SK-N-SH treated with all-trans-retinoic acid at 6 μM for 48 hours (cell line): ENCODE measurements at regions not wholly inside any gene's neighbourhood (a gene's known extent, or its start where the extent isn't known, plus 50 kb on each side); places are given as distances from the start of the nearest gene placed in this dataset.
"Not testable (repeated sequence)": the region's sequence is repeated elsewhere in the genome, so short reads cannot be mapped to it uniquely, and the experiment has no call there.

Experiments used
- ATAC-seq: fragments of 200-7000 bp; cut with Tn5 transposase; 3 replicates; pipeline ENCODE4 v1.9.1; 2020; ENCODE audit warnings: mild to moderate bottlenecking, moderate library complexity
- ARNTL ChIP-seq: fragments of 450-650 bp; formaldehyde crosslinking; IDR thresholded peaks from 2 replicates; pipeline ENCODE4 v1.5.0; 2020; ENCODE audit warnings: low read depth, mild to moderate bottlenecking, moderate library complexity, borderline replicate concordance
- BACH2 ChIP-seq: fragments of 250-450 bp; sonication (Bioruptor Pico); IDR thresholded peaks from 2 replicates; pipeline ENCODE4 v1.9.0; 2021; ENCODE audit warnings: mild to moderate bottlenecking, borderline replicate concordance
- CREB5 ChIP-seq: fragments of 250-450 bp; sonication (Bioruptor Pico); IDR thresholded peaks from 2 replicates; pipeline ENCODE4 v1.5.1; 2020; ENCODE audit warnings: low read depth, mild to moderate bottlenecking, moderate library complexity
- CSDC2 ChIP-seq: fragments of 250-450 bp; sonication (Bioruptor Pico); IDR thresholded peaks from 2 replicates; pipeline ENCODE4 v1.5.0; 2020; ENCODE audit warnings: mild to moderate bottlenecking, moderate library complexity
- ESRRG ChIP-seq: fragments of 250-450 bp; sonication (Bioruptor Pico); IDR thresholded peaks from 2 replicates; pipeline ENCODE4 v1.6.1; 2021; ENCODE audit warnings: mild to moderate bottlenecking
- GLIS3 ChIP-seq: fragments of 250-450 bp; sonication (Bioruptor Pico); IDR thresholded peaks from 2 replicates; pipeline ENCODE4 v1.5.0; 2020; ENCODE audit warnings: mild to moderate bottlenecking, moderate library complexity
- ISL1 ChIP-seq: fragments of 250-450 bp; sonication (Bioruptor Pico); IDR thresholded peaks from 2 replicates; pipeline ENCODE4 v2.1.2; 2022; ENCODE audit warnings: mild to moderate bottlenecking, moderate library complexity
- OSR1 ChIP-seq: fragments of 250-450 bp; sonication (Bioruptor Pico); IDR thresholded peaks from 2 replicates; pipeline ENCODE4 v1.8.0; 2022; ENCODE audit warnings: moderate library complexity, mild to moderate bottlenecking, inconsistent platforms
- PPARA ChIP-seq: fragments of 250-450 bp; sonication (Bioruptor Pico); IDR thresholded peaks from 2 replicates; pipeline ENCODE4 v1.5.0; 2020; ENCODE audit warnings: mild to moderate bottlenecking, borderline replicate concordance
- RARB ChIP-seq: fragments of 250-450 bp; sonication (Bioruptor Pico); IDR thresholded peaks from 2 replicates; pipeline ENCODE4 v1.8.0; 2021; ENCODE audit warnings: mild to moderate bottlenecking, moderate library complexity
- SNAI2 ChIP-seq: fragments of 250-450 bp; sonication (Bioruptor Pico); IDR thresholded peaks from 2 replicates; pipeline ENCODE4 v1.5.0; 2020; ENCODE audit warnings: mild to moderate bottlenecking, moderate library complexity
- TCF4 ChIP-seq: fragments of 250-450 bp; sonication (Bioruptor Pico); IDR thresholded peaks from 2 replicates; pipeline ENCODE4 v1.8.0; 2021; ENCODE audit warnings: mild to moderate bottlenecking, moderate library complexity, borderline replicate concordance
- TOX ChIP-seq: fragments of 250-450 bp; sonication (Bioruptor Pico); IDR thresholded peaks from 2 replicates; pipeline ENCODE4 v1.8.0; 2021; ENCODE audit warnings: mild to moderate bottlenecking, moderate library complexity, borderline replicate concordance
- ZC3H10 ChIP-seq: fragments of 250-450 bp; sonication (Bioruptor Pico); IDR thresholded peaks from 2 replicates; pipeline ENCODE4 v1.5.1; 2021; ENCODE audit warnings: mild to moderate bottlenecking, moderate library complexity
- ZFP3 ChIP-seq: fragments of 250-450 bp; sonication (Bioruptor Pico); IDR thresholded peaks from 2 replicates; pipeline ENCODE4 v1.5.0; 2020; ENCODE audit warnings: mild to moderate bottlenecking, moderate library complexity
- ZFP30 ChIP-seq: fragments of 450-650 bp; formaldehyde crosslinking; IDR thresholded peaks from 2 replicates; pipeline ENCODE4 v1.5.0; 2022; ENCODE audit warnings: mild to moderate bottlenecking, moderate library complexity
- ZNF565 ChIP-seq: fragments of 450-650 bp; formaldehyde crosslinking; conservative IDR thresholded peaks from 2 replicates; pipeline ENCODE4 v1.5.0; 2020; ENCODE audit warnings: low read depth, mild to moderate bottlenecking, moderate library complexity
- ZNF70 ChIP-seq: fragments of 450-650 bp; formaldehyde crosslinking; IDR thresholded peaks from 2 replicates; pipeline ENCODE4 v1.5.0; 2020; ENCODE audit warnings: mild to moderate bottlenecking, moderate library complexity
- ZNF8 ChIP-seq: fragments of 450-650 bp; formaldehyde crosslinking; IDR thresholded peaks from 2 replicates; pipeline ENCODE4 v1.5.0; 2020; ENCODE audit warnings: mild to moderate bottlenecking, moderate library complexity
- TF ChIP-seq, protein P1 (sequence below): fragments of 250-450 bp; sonication (Bioruptor Pico); IDR thresholded peaks from 2 replicates; pipeline ENCODE4 v1.5.0; 2020; ENCODE audit warnings: mild to moderate bottlenecking, moderate library complexity
- TF ChIP-seq, protein P2 (sequence below): fragments of 250-450 bp; sonication (Bioruptor Pico); IDR thresholded peaks from 2 replicates; pipeline ENCODE4 v1.8.0; 2021; ENCODE audit warnings: low read depth, mild to moderate bottlenecking, moderate library complexity, borderline replicate concordance
- TF ChIP-seq, protein P3 (sequence below): fragments of 250-450 bp; sonication (Bioruptor Pico); IDR thresholded peaks from 2 replicates; pipeline ENCODE4 v1.8.0; 2020; ENCODE audit warnings: mild to moderate bottlenecking, moderate library complexity, borderline replicate concordance

DNA sequence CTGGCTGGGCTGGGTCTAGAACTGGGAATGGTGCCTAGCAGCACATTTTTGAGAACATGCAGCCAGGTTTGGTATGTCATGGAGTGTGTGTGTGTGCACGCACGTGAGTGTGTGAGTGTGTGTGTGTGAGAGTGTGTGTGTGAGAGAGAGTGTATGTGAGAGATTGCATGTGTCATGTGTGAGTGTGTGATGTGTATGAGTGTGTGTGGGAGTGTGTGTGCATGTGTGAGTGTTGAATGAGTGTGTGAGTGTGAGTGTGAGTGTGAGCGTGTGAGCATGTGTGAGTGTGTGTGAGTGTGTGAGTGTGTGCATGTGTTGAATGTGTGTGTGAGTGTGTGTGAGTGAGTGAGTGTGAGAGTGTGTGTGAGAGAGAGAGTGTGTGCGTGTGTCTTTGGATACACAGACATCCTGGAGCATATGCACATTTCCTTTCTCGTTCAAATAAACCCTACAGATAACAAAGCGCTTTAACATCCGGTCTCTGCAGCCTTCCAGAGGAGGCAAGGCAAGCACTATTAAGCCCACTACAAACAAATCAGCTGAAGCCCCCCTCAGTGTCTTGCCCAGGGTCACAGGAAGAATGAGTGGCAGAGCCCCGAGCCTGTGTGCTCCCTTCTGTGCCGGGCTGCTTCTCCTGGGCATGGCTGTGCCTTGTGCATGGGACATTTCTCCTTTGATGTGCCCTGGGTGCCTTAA lies 108.7 kb upstream of the ETV6 start:
- TF ChIP-seq ZNF70 (CRISPR knock-in tag) (no peak), ZFP30 (CRISPR knock-in tag) (no peak), ZC3H10 (CRISPR knock-in tag) (no peak), ESRRG (CRISPR knock-in tag) (no peak), RARB (no peak), TOX (CRISPR knock-in tag) (no peak), SNAI2 (CRISPR knock-in tag) (no peak), OSR1 (CRISPR knock-in tag) (no peak)
- TF ChIP-seq, protein P1, sequence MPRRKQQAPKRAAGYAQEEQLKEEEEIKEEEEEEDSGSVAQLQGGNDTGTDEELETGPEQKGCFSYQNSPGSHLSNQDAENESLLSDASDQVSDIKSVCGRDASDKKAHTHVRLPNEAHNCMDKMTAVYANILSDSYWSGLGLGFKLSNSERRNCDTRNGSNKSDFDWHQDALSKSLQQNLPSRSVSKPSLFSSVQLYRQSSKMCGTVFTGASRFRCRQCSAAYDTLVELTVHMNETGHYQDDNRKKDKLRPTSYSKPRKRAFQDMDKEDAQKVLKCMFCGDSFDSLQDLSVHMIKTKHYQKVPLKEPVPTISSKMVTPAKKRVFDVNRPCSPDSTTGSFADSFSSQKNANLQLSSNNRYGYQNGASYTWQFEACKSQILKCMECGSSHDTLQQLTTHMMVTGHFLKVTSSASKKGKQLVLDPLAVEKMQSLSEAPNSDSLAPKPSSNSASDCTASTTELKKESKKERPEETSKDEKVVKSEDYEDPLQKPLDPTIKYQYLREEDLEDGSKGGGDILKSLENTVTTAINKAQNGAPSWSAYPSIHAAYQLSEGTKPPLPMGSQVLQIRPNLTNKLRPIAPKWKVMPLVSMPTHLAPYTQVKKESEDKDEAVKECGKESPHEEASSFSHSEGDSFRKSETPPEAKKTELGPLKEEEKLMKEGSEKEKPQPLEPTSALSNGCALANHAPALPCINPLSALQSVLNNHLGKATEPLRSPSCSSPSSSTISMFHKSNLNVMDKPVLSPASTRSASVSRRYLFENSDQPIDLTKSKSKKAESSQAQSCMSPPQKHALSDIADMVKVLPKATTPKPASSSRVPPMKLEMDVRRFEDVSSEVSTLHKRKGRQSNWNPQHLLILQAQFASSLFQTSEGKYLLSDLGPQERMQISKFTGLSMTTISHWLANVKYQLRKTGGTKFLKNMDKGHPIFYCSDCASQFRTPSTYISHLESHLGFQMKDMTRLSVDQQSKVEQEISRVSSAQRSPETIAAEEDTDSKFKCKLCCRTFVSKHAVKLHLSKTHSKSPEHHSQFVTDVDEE (CRISPR knock-in tag) = no peak

DNA sequence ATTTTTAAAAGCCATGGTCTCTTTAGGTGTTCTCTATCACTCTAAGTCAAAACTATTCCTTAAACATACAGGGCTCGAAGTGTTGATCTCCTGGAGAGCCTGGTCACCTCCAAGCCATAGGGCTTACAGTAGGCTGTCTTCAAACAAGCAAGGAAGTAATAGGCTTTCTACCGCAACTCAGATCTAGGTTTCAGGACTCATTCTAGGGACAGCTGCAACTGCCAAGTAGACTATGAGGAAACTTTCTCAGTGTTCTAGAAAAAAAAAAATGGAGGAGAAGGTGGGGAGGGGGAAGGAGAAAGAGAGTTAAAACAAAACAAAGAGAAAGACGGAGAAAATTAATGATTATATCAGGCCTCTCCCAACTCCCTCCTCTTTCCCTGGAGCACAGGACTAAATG lies 106.9 kb upstream of the ETV6 start:
- TF ChIP-seq, protein P2, sequence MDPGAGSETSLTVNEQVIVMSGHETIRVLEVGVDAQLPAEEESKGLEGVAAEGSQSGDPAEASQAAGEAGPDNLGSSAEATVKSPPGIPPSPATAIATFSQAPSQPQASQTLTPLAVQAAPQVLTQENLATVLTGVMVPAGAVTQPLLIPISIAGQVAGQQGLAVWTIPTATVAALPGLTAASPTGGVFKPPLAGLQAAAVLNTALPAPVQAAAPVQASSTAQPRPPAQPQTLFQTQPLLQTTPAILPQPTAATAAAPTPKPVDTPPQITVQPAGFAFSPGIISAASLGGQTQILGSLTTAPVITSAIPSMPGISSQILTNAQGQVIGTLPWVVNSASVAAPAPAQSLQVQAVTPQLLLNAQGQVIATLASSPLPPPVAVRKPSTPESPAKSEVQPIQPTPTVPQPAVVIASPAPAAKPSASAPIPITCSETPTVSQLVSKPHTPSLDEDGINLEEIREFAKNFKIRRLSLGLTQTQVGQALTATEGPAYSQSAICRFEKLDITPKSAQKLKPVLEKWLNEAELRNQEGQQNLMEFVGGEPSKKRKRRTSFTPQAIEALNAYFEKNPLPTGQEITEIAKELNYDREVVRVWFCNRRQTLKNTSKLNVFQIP = no peak
- no peak for TF ChIP-seq SNAI2 (CRISPR knock-in tag)
- no peak for ATAC-seq

More for the DNA sequence above, 108.7 kb upstream of the ETV6 start:
- ATAC-seq = no peak

DNA sequence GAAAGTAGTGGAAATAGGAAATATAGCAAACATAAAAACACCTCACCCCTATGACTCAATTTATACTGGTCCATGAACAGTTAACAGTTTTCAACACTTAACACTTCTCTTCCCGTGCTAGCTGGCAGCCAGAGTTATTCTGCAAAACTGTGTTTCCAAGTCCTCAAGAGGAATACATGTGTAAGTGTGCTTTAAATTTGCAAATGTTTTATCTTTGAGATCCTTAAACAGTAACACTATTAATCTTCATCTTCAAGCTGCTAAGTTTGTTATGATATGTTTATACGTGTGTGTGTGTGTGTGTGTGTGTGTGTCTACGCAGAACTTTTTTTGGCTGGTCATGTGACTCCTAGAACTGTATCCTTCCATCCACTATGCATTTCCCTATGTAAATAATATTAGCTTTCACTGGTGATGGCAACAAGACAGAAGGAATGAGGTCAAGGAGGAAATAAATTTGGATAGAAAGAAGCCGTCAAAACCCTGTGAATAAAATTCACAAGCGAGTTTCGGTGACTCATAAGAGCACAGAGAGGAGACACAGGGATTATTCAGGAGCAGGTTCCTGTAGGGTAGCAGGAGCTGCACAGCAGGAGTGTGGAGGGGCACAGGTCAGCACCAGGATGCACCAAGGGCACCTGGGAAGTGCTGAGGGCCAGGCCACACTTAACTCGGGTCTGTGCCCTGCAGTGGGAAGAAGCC lies 105.9 kb upstream of the ETV6 start:
- no peak for ATAC-seq
- TF ChIP-seq SNAI2 (CRISPR knock-in tag) (no peak), ZFP3 (CRISPR knock-in tag) (no peak), OSR1 (CRISPR knock-in tag) (no peak), ARNTL (CRISPR knock-in tag) (no peak), BACH2 (no peak), ZNF8 (CRISPR knock-in tag) (no peak), TCF4 (CRISPR knock-in tag) (no peak), PPARA (CRISPR knock-in tag) (no peak), CREB5 (CRISPR knock-in tag) (no peak), ZNF70 (CRISPR knock-in tag) (no peak), ZFP30 (CRISPR knock-in tag) (no peak), ZNF565 (CRISPR knock-in tag) (no peak)
- TF ChIP-seq, all 23 proteins: peak for 0

DNA sequence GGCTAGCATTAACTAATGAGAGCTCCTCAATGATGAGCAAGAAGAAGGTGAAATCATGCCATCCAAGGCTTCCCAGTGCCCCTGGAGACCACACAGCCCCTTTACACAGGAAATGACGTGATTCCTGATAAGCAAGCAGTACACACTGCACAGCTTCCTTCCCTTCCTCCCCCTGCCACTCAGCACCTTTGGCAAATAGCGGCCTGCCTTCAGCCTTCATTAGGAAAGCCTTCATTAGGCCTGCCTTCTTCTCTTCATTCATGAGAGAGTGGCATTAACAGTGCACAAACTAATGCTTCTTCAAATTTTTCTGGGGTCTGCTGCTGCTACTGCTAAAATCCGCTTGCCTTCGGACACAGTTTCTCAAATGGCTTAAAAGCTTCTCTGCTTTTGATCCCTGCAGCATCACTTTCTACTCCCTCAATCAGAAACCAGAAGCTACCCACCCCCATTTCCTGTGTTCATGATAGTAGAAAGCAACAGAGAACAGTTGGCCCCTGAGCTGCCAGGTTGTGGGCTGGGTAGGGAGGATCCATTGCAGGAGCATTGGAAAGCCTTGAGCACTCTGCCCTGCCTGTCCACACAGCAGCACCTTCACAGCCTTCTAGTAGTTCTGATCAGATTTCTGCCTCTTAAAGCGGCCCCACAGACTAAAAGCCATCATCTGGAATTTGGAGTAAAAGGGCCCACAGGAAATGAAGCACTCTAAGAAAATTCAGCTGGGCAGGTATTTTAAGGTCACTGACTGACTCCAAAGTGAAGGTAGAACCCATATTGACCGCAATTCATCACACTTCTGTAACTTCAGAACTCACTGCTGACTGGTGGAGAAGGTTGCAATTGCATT lies 103.8 kb upstream of the ETV6 start:
- ATAC-seq = no peak
- TF ChIP-seq TOX (CRISPR knock-in tag) = no peak
- no peak for TF ChIP-seq GLIS3 (CRISPR knock-in tag)
- TF ChIP-seq ZNF70 (CRISPR knock-in tag) = no peak
- TF ChIP-seq PPARA (CRISPR knock-in tag) = no peak
- no peak for TF ChIP-seq BACH2
- TF ChIP-seq ARNTL (CRISPR knock-in tag) = no peak
- TF ChIP-seq, protein P3, sequence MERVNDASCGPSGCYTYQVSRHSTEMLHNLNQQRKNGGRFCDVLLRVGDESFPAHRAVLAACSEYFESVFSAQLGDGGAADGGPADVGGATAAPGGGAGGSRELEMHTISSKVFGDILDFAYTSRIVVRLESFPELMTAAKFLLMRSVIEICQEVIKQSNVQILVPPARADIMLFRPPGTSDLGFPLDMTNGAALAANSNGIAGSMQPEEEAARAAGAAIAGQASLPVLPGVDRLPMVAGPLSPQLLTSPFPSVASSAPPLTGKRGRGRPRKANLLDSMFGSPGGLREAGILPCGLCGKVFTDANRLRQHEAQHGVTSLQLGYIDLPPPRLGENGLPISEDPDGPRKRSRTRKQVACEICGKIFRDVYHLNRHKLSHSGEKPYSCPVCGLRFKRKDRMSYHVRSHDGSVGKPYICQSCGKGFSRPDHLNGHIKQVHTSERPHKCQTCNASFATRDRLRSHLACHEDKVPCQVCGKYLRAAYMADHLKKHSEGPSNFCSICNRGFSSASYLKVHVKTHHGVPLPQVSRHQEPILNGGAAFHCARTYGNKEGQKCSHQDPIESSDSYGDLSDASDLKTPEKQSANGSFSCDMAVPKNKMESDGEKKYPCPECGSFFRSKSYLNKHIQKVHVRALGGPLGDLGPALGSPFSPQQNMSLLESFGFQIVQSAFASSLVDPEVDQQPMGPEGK (CRISPR knock-in tag) = no peak
- no peak for TF ChIP-seq ZNF565 (CRISPR knock-in tag)
- no peak for TF ChIP-seq TCF4 (CRISPR knock-in tag)
- TF ChIP-seq ZNF8 (CRISPR knock-in tag) = no peak
- no peak for TF ChIP-seq ISL1 (CRISPR knock-in tag)
- TF ChIP-seq SNAI2 (CRISPR knock-in tag) = no peak
- TF ChIP-seq ESRRG (CRISPR knock-in tag) = no peak
- TF ChIP-seq ZC3H10 (CRISPR knock-in tag) = no peak
- TF ChIP-seq CSDC2 (CRISPR knock-in tag) = no peak
- TF ChIP-seq, all 23 proteins: peak for 0

DNA sequence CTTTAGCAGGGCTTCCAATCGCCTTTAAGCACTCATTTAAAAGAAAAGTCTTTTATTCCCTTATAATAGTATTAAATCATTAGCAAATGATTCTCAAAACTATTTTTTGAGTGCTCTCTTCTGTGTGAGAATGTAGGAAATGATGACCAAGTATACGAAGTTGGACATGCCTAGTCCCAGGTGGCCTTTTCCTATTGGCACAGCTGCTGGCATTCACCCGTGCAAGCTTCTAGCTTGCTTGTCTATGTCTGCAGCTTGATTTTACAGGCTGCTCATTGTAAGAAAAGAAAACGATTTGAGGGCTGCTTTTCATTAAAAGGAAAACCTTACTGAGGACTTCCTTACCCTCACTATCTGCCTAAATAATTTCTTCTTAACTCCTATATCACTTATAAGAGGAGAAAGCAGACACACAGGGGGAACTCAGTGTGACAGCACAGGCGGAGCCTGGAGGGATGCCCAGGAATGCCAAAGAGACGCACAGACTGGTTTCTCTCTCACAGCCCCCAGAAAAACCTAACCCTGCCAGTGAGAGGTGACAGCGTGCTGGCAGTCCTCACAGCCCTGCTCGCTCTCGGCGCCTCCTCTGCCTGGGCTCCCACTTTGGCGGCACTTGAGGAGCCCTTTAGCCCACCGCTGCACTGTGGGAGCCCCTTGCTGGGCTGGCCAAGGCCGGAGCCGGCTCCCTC lies 102.7 kb upstream of the ETV6 start:
- ATAC-seq = not testable (repeated sequence)

DNA sequence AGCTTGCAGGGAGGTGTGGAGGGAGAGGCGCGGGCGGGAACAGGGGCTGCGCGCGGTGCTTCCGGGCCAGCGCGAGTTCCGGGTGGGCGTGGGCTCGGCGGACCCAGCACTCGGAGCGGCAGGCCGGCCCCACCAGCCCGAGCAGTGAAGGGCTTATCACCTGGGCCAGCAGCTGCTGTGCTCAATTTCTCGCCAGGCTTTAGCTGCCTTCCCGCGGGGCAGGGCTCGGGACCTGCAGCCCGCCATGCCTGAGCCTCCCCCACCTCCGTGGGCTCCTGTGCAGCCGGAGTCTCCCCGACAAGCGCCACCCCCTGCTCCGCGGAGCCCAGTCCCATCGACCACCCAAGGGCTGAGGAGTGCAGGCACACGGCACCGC lies 102.2 kb upstream of the ETV6 start:
- ATAC-seq = not testable (repeated sequence)
